ENCODE measurements at regions not wholly inside any gene's neighbourhood (a gene's known extent, or its start where the extent isn't known, plus 50 kb on each side); places are given as distances from the start of the nearest gene placed in this dataset.
"Not testable (repeated sequence)": the region's sequence is repeated elsewhere in the genome, so short reads cannot be mapped to it uniquely, and the experiment has no call there.

- DNase-seq (ENCODE audit: low read depth in 2 of 2), result no peak
Observed at GRCh38 chr9:108765265-108765664, 90.5 kb downstream of the ACTL7B start.

- no peak for DNase-seq (ENCODE audit: low read depth in 2 of 2)
Observed at GRCh38 chr9:108762348-108763055, 93.3 kb downstream of the ACTL7B start.

- peak; percentile 38 to 58 for DNase-seq (ENCODE audit: low read depth in 2 of 2)
Observed at GRCh38 chr9:108761655-108762347, 94.0 kb downstream of the ACTL7B start.

GRCh38 chr9:108760841-108761240 is 94.9 kb downstream of the ACTL7B start:
- DNase-seq (ENCODE audit: low read depth in 2 of 2), result no peak

- no peak for DNase-seq (ENCODE audit: low read depth in 2 of 2)
Observed at GRCh38 chr9:108759835-108760234, 96.0 kb downstream of the ACTL7B start.

- DNase-seq (ENCODE audit: low read depth in 2 of 2), result no peak
Observed at GRCh38 chr9:108759399-108759798, 96.4 kb downstream of the ACTL7B start.

- no peak for DNase-seq (ENCODE audit: low read depth in 2 of 2)
Observed at GRCh38 chr9:108756746-108757490, 98.9 kb downstream of the ACTL7B start.

GRCh38 chr9:108755979-108756378 is 99.8 kb downstream of the ACTL7B start:
- no peak for DNase-seq (ENCODE audit: low read depth in 2 of 2)

GRCh38 chr9:108751369-108751768 is 104.4 kb downstream of the ACTL7B start:
- DNase-seq (ENCODE audit: low read depth in 2 of 2), result no peak

GRCh38 chr9:108750661-108751215 is 105.0 kb downstream of the ACTL7B start:
- no peak for DNase-seq (ENCODE audit: low read depth in 2 of 2)

GRCh38 chr9:108748776-108749175 is 107.0 kb downstream of the ACTL7B start:
- no peak for DNase-seq (ENCODE audit: low read depth in 2 of 2)

GRCh38 chr9:108746864-108747263 is 108.9 kb downstream of the ACTL7B start:
- DNase-seq (ENCODE audit: low read depth in 2 of 2), result no peak

- no peak for DNase-seq (ENCODE audit: low read depth in 2 of 2)
Observed at GRCh38 chr9:108746001-108746400, 109.8 kb downstream of the ACTL7B start.

GRCh38 chr9:108744641-108745040 is 111.1 kb downstream of the ACTL7B start:
- no peak for DNase-seq (ENCODE audit: low read depth in 2 of 2)

GRCh38 chr9:108743901-108744371 is 111.8 kb downstream of the ACTL7B start:
- DNase-seq (ENCODE audit: low read depth in 2 of 2), result no peak

GRCh38 chr9:108743416-108743815 is 112.4 kb downstream of the ACTL7B start:
- no peak for DNase-seq (ENCODE audit: low read depth in 2 of 2)

- DNase-seq (ENCODE audit: low read depth in 2 of 2), result no peak
Observed at GRCh38 chr9:108742191-108742590, 113.6 kb downstream of the ACTL7B start.

- DNase-seq (ENCODE audit: low read depth in 2 of 2), result not testable (repeated sequence)
Observed at GRCh38 chr9:108731292-108731691, 124.5 kb downstream of the ACTL7B start.

GRCh38 chr9:108727580-108728111 is 128.1 kb downstream of the ACTL7B start:
- no peak for DNase-seq (ENCODE audit: low read depth in 2 of 2)

- no peak for DNase-seq (ENCODE audit: low read depth in 2 of 2)
Observed at GRCh38 chr9:108724652-108725051, 131.1 kb downstream of the ACTL7B start.

GRCh38 chr9:108724122-108724521 is 131.7 kb downstream of the ACTL7B start:
- no peak for DNase-seq (ENCODE audit: low read depth in 2 of 2)

- DNase-seq (ENCODE audit: low read depth in 2 of 2), result no peak
Observed at GRCh38 chr9:108722396-108722795, 133.4 kb downstream of the ACTL7B start.

Data from dermis microvascular lymphatic vessel endothelial cell (primary cell).